BLaER1 treated with 17β-estradiol and CSF1 and Interleukin-3, amounts not matched to agents 10 nM and 100 nM (cell line): ENCODE measurements at regions not wholly inside any gene's neighbourhood (a gene's known extent, or its start where the extent isn't known, plus 50 kb on each side); places are given as distances from the start of the nearest gene placed in this dataset.

Experiments used
- H3K27ac ChIP-seq, 11 experiments: shearing (Covaris generic); formaldehyde crosslinking; 2 replicates each; pipeline ENCODE4 v1.8.1; 2022
- H3K27me3 ChIP-seq, 11 experiments: shearing (Covaris generic); formaldehyde crosslinking; 2 replicates each; pipeline ENCODE4 v1.8.1; 2022
- H3K36me3 ChIP-seq, 11 experiments: shearing (Covaris generic); formaldehyde crosslinking; 2 replicates each; pipeline ENCODE4 v1.8.1; 2022
- H3K4me1 ChIP-seq, 10 experiments: shearing (Covaris generic); formaldehyde crosslinking; 2 replicates each; pipeline ENCODE4 v1.8.1; 2022
- H3K4me2 ChIP-seq, 11 experiments: shearing (Covaris generic); formaldehyde crosslinking; 2 replicates each; pipeline ENCODE4 v1.8.1; 2022
- H3K4me3 ChIP-seq, 10 experiments: shearing (Covaris generic); formaldehyde crosslinking; 2 replicates each; pipeline ENCODE4 v1.8.1; 2022
- H3K9ac ChIP-seq, 11 experiments: shearing (Covaris generic); formaldehyde crosslinking; 2 replicates each; pipeline ENCODE4 v1.8.1; 2022
- H3K9me3 ChIP-seq, 11 experiments: shearing (Covaris generic); formaldehyde crosslinking; replicated peaks in 1 of 11; 2 replicates each; pipeline ENCODE4 v1.8.1; 2022
- H4K20me1 ChIP-seq, 11 experiments: shearing (Covaris generic); formaldehyde crosslinking; 2 replicates each; pipeline ENCODE4 v1.8.1; 2022
- Cebpa-rat ChIP-seq, 11 experiments: shearing (Covaris generic); IDR thresholded peaks; 2 replicates each; pipeline ENCODE4 v1.8.1; 2022

DNA sequence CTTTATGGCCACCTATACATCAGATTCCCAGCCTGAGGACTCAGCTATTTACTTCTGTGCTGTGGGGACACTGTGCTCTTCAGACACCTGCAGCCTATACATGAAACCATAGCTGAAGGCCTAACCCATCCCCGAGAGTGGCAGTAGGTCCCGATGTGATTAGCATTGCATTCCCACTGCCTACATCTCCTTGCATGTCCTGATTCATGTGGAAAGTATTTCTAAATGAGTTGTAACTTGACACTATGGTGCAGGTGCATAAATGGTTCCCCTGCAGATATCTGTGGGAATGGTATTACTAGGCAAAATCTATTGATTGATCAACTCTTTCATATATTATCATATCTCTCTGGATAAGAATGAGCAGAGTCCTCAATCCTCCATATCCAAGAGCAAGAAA is 433.5 kb downstream of the DAD1 start:
- Histone ChIP-seq H4K20me1 (no peaks in the 10 kb centered on the region), H3K9ac (no peak overlapping the region), H3K4me2 (no peak overlapping the region), H3K36me3 (no peaks in the 10 kb centered on the region), H3K9me3 (peaks cover 0 to 7% (median 0%) of the 10 kb centered on the region in 11 experiments; a peak in 6 of 22 replicates), H3K27ac (no peak overlapping the region), H3K4me3 (no peak overlapping the region), H3K27me3 (no peaks in the 10 kb centered on the region), H3K4me1 (peaks cover 8 to 19% (median 15%) of the 10 kb centered on the region in 10 experiments; a peak in 15 of 20 replicates)
- no peak for TF ChIP-seq Cebpa-rat (IDR thresholded peaks at IDR 0.05)

DNA sequence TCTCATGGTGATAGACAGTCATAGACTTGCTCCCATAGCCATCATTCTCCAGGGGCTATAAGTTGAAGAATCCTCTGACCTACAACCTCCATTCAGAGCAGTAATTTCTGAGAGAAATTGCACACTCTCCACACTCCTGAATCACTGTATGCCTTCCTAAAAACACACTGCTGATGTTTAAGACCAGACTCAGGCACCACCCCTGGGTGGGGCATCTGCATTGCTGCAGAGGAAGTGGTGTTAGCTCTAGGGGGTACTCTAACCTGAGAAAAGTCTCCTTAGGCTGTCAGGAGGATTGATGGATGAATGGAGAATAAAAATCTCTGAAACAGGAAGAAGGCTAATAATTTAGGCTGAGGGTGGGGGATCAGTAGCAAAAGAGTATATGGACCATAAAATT is 436.1 kb downstream of the DAD1 start:
- no peaks in the 10 kb centered on the region for H4K20me1 ChIP-seq
- H3K9me3 ChIP-seq: peaks cover 0 to 7% (median 0%) of the 10 kb centered on the region in 11 experiments; a peak in 6 of 22 replicates
- no peaks in the 10 kb centered on the region for H3K27me3 ChIP-seq
- no peak overlapping the region for H3K9ac ChIP-seq
- no peaks in the 10 kb centered on the region for H3K36me3 ChIP-seq
- no peak for TF ChIP-seq Cebpa-rat (IDR thresholded peaks at IDR 0.05)
- no peak overlapping the region for H3K4me3 ChIP-seq
- no peak overlapping the region for H3K4me2 ChIP-seq
- H3K27ac ChIP-seq: no peak overlapping the region
- H3K4me1 ChIP-seq: peaks cover 0 to 5% (median 0%) of the 10 kb centered on the region in 10 experiments; a peak in 2 of 20 replicates

DNA sequence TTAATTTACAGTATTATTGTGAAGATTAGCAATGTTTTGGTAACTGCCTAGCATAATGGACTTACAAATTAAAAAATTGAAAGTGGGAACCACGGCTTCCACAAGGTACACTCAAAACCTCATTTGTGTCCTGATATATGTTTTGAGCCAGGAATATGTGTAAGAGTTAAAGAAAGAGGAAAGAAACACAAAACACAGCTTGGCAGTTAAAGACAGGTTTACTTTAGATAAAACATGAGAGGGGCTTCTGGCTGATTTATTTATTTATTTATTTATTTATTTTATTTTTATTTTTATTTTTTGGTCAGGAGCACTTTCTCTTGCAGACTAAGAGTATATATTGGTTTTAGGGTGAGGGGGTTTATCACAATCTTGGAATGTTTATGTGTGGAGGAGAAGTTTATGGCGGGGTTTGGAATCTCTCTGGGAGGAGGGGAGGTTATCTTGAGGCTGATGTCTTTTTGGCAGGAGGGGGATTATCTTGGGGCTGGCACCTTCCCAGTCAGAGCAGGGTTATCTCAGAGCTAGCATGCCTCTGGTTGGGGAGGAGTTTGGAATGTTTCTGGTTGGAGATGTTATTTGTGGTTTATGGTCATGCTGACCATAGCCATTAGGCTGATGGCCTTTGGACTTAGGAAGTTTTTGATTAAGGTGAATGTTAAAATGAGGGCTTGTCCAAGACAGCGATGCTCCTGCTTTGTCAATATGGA is 436.7 kb downstream of the DAD1 start:
- H3K9ac ChIP-seq: no peak overlapping the region
- H3K9me3 ChIP-seq: peaks cover 0 to 7% (median 0%) of the 10 kb centered on the region in 11 experiments; a peak in 6 of 22 replicates
- TF ChIP-seq Cebpa-rat (IDR thresholded peaks at IDR 0.05): no peak
- H3K4me2 ChIP-seq: no peak overlapping the region
- no peak overlapping the region for H3K27ac ChIP-seq
- H3K36me3 ChIP-seq: no peaks in the 10 kb centered on the region
- no peak overlapping the region for H3K4me3 ChIP-seq
- no peaks in the 10 kb centered on the region for H3K27me3 ChIP-seq
- H4K20me1 ChIP-seq: no peaks in the 10 kb centered on the region
- H3K4me1 ChIP-seq: peaks cover 0 to 9% (median 3%) of the 10 kb centered on the region in 10 experiments; a peak in 12 of 20 replicates

DNA sequence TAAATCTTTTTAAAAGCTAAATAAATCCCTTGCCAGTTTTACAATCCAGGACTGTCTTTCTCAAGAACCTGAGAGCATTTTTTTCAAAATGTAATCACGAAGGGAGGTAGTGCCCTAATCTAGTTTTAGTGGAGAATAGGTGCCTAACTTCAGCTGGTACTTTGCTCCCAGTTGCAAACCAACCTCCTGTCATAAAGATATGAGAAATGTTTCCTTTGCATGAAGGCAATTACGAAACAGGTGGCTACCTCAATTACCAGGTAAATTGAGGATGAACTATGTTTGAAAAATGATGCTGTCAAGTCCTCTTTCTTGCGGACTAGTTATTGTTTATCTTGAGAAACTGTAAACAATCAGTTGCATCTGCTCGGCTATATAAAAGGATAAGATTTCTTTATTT is 437.9 kb downstream of the DAD1 start:
- H3K27ac ChIP-seq: no peak overlapping the region
- TF ChIP-seq Cebpa-rat (IDR thresholded peaks at IDR 0.05): no peak
- H3K4me2 ChIP-seq: no peak overlapping the region

DNA sequence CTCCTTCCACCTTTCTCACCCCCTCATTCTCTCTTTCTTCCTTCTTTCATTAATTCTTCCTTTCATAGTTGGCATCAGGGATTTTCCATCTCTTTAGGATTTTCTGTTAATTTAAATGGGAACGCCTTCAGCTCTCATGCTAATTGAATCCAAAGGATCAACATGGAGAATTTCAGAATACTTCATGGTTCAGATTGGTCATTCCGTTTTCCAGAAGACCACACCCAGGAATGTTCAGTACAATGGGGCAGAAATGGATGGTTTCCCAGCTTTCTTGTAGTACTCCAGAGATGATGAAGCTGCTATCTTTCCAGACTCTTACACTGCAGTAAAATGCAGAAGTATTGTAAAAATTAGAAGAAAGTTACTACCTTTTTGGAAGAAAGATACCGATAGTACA is 440.0 kb downstream of the DAD1 start:
- H3K27me3 ChIP-seq: no peaks in the 10 kb centered on the region
- no peak overlapping the region for H3K9ac ChIP-seq
- TF ChIP-seq Cebpa-rat (IDR thresholded peaks at IDR 0.05): no peak
- peaks cover 0 to 10% (median 7%) of the 10 kb centered on the region in 10 experiments; a peak in 12 of 20 replicates for H3K4me1 ChIP-seq
- H3K27ac ChIP-seq: no peak overlapping the region
- peaks cover 0 to 7% (median 0%) of the 10 kb centered on the region in 11 experiments; a peak in 6 of 22 replicates for H3K9me3 ChIP-seq
- H3K4me3 ChIP-seq: no peak overlapping the region
- no peaks in the 10 kb centered on the region for H4K20me1 ChIP-seq
- no peak overlapping the region for H3K4me2 ChIP-seq
- no peaks in the 10 kb centered on the region for H3K36me3 ChIP-seq

More for the DNA sequence above, 437.9 kb downstream of the DAD1 start:
- H3K27me3 ChIP-seq: no peaks in the 10 kb centered on the region
- H3K9ac ChIP-seq: no peak overlapping the region
- H4K20me1 ChIP-seq: no peaks in the 10 kb centered on the region
- no peak overlapping the region for H3K4me3 ChIP-seq
- peaks cover 0 to 10% (median 7%) of the 10 kb centered on the region in 10 experiments; a peak in 12 of 20 replicates for H3K4me1 ChIP-seq
- H3K9me3 ChIP-seq: peaks cover 0 to 7% (median 0%) of the 10 kb centered on the region in 11 experiments; a peak in 6 of 22 replicates
- H3K36me3 ChIP-seq: no peaks in the 10 kb centered on the region

DNA sequence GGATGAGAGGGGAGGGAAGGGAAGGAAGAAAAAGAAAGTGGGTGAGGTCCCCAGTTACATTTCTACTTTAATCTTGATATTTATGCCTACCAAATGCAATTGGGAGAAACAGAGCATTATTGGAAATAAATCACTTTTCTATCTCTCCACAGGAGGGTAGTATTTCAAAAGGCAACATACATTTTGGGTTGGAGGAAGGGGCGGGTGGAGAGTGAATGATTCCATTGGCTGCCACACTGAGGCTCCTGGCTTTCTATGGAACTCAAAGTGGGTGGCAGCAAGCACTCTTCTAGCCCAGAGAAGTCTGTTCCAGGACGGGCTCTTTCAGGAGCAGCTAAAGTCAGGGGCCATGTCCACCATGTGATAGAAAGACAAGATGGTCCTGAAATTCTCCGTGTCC is 441.3 kb downstream of the DAD1 start:
- Histone ChIP-seq H3K9ac (peak overlapping the region in 10 of 11 experiments; percentile 32 to 89 (median 76); a peak in 17 of 22 replicates), H4K20me1 (no peaks in the 10 kb centered on the region), H3K27ac (peak overlapping the region in 10 of 11 experiments; percentile 3 to 89 (median 79); a peak in 18 of 22 replicates), H3K27me3 (no peaks in the 10 kb centered on the region), H3K4me2 (peak overlapping the region; percentile 54 to 81 (median 74)), H3K36me3 (no peaks in the 10 kb centered on the region), H3K4me1 (peaks cover 4 to 23% (median 7%) of the 10 kb centered on the region in 10 experiments; a peak in 14 of 20 replicates), H3K4me3 (peak overlapping the region in 8 of 10 experiments; percentile 44 to 70 (median 64); a peak in 16 of 20 replicates), H3K9me3 (peaks cover 0 to 7% (median 0%) of the 10 kb centered on the region in 11 experiments; a peak in 6 of 22 replicates)
- TF ChIP-seq Cebpa-rat (IDR thresholded peaks at IDR 0.05): no peak

DNA sequence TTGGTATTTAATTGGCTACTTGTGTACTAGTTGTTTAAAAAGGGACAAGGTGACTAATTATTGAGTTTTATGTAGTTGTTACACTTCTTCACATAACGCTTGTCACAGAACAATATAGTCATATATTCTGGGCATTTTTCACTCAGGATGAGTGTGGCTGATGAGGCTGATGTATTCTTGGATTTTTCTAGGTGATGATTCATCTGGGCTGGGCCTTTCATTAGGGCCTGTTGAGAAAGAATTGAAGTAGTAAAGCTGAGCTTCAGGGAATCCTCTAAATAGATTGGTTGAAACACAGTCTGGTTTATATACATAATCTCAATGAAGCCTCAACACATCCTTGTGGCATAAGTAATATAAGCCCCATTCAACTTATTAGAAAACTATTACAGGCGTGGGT is 445.7 kb downstream of the DAD1 start:
- H3K27me3 ChIP-seq: no peaks in the 10 kb centered on the region; a peak in 1 of 22 replicates
- no peak overlapping the region for H3K9ac ChIP-seq
- H3K27ac ChIP-seq: no peak overlapping the region
- H3K9me3 ChIP-seq: no peaks in the 10 kb centered on the region
- H3K4me2 ChIP-seq: peak overlapping the region in 2 of 11 experiments; percentile 1 to 3; a peak in 2 of 22 replicates
- H3K4me3 ChIP-seq: no peak overlapping the region
- H4K20me1 ChIP-seq: no peaks in the 10 kb centered on the region
- peaks cover 4 to 28% (median 7%) of the 10 kb centered on the region in 10 experiments; a peak in 14 of 20 replicates for H3K4me1 ChIP-seq
- no peak for TF ChIP-seq Cebpa-rat (IDR thresholded peaks at IDR 0.05)
- no peaks in the 10 kb centered on the region for H3K36me3 ChIP-seq

DNA sequence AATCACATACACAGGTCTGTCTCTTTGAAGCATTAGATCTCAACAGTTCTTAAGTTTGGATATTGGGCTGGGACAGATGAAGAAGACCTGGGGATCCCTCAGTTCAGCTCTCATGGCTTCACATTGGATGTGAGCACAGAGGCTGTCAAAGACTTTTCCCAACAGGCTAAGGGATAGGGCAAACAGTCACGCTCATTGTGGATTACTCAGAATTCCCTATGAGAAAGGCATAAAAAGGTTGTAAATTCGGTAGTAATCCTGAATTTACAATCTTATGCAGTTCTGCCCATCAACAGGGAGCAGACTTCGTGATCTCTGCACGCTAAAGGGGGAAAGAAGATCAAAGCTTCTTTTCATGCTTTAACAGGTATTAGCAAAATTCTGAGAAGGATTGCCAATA is 448.4 kb downstream of the DAD1 start:
- Histone ChIP-seq H3K4me2 (no peak overlapping the region), H3K4me1 (peaks cover 0 to 19% (median 0%) of the 10 kb centered on the region in 10 experiments; a peak in 3 of 20 replicates), H3K4me3 (no peak overlapping the region), H4K20me1 (no peaks in the 10 kb centered on the region), H3K9me3 (peaks cover 6 to 15% (median 13%) of the 10 kb centered on the region in 11 experiments; a peak in 18 of 22 replicates), H3K27me3 (no peaks in the 10 kb centered on the region; a peak in 1 of 22 replicates), H3K36me3 (no peaks in the 10 kb centered on the region), H3K27ac (no peak overlapping the region), H3K9ac (no peak overlapping the region)
- no peak for TF ChIP-seq Cebpa-rat (IDR thresholded peaks at IDR 0.05)

DNA sequence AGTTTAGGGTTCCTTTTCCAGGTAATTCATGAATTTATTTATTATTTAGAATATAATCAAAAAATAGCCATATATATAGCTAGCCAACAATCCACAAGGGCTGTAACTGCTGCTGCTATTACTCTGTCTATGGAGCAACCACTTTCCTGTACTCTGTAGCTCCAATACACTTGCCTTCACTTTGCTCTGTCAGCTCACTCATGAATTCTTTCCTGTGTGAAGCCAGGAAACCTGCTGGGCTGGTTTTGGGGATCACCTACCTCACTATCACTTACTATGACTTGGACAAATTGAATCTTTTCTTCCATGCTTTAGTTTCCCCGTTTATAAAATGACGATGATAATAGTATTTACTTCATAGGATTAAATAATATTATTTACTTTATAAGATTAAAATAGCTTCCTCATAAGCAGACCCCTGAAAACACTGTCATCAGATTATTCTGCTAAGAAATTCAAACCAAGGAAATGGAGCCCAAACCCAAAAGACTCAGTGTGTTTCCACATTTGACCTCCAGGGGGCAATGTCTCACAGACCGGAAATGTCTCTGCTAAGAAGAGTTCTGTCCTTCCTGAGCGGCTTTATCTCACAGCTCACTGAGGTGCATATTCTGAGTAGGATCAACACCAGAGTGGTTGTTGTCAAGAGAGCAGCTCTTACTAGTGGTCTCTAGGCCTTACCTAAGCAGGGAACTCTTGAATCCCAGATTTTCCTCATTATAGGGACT is 457.1 kb downstream of the DAD1 start:
- H3K4me3 ChIP-seq: no peak overlapping the region
- H3K9me3 ChIP-seq: peaks cover 13 to 33% (median 21%) of the 10 kb centered on the region in 11 experiments; a peak in 19 of 22 replicates
- H3K27me3 ChIP-seq: no peaks in the 10 kb centered on the region
- TF ChIP-seq Cebpa-rat (IDR thresholded peaks at IDR 0.05): no peak
- no peaks in the 10 kb centered on the region for H3K4me1 ChIP-seq
- H4K20me1 ChIP-seq: no peaks in the 10 kb centered on the region
- no peaks in the 10 kb centered on the region for H3K36me3 ChIP-seq
- H3K9ac ChIP-seq: no peak overlapping the region
- no peak overlapping the region for H3K4me2 ChIP-seq
- no peak overlapping the region for H3K27ac ChIP-seq
